GM21515 (cell line): ENCODE measurements at regions not wholly inside any gene's neighbourhood (a gene's known extent, or its start where the extent isn't known, plus 50 kb on each side); places are given as distances from the start of the nearest gene placed in this dataset.

Source experiments
- ATAC-seq: cut with Tn5 transposase; IDR thresholded peaks from one replicate; pipeline ENCODE4 v1.9.1; 2021; ENCODE audit not compliant: unreplicated experiment

- no peak for ATAC-seq
These were observed 695.3 kb downstream of the TBC1D22A start for GRCh38 chr22:47457509-47458300.

- no peak for ATAC-seq
These were observed 694.6 kb downstream of the TBC1D22A start for GRCh38 chr22:47457021-47457420.

GRCh38 chr22:47456031-47456430 lies 693.6 kb downstream of the TBC1D22A start:
- ATAC-seq, result no peak

DNA sequence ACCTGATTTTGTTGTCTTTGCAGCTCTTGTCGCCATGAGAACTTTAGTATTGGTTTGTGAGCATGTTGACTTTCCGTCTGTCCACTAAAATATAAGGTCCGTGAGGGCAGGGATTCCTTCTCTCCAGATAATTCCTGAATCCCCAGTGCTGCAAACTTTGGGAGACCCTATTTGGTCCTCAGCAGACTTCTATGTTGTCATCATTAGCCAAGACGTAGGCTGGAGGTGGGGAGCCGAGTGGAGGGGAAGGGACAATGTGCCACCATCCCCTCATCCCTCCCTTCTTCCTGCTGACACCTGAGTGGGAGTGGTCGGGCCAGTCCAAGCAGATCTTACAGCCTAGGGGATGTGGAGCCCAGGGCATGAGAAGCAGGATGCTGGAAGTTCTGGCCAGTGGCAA lies 690.6 kb downstream of the TBC1D22A start:
- ATAC-seq, result no peak

DNA sequence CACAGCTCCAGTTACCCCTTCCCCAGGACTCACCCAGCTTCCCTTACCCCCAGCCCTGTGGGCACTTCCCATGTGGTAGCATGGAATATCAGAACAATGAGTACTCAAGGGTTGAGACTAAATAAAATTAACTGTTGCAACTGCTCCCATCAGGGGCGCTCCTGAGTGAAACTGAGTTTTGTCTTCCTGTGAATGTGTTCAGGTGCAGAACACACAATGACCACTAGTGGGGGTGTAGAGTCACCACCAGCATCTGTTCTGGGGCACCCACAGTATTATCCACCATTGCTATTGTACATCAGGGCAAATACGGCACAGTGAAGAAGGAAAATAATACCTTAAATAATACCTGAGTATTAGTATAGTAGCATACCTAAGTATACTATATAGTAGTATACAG lies 689.7 kb downstream of the TBC1D22A start:
- no peak for ATAC-seq

- no peak for ATAC-seq
These were observed 688.5 kb downstream of the TBC1D22A start for GRCh38 chr22:47450876-47451475.

GRCh38 chr22:47449508-47450270 lies 687.2 kb downstream of the TBC1D22A start:
- no peak for ATAC-seq

DNA sequence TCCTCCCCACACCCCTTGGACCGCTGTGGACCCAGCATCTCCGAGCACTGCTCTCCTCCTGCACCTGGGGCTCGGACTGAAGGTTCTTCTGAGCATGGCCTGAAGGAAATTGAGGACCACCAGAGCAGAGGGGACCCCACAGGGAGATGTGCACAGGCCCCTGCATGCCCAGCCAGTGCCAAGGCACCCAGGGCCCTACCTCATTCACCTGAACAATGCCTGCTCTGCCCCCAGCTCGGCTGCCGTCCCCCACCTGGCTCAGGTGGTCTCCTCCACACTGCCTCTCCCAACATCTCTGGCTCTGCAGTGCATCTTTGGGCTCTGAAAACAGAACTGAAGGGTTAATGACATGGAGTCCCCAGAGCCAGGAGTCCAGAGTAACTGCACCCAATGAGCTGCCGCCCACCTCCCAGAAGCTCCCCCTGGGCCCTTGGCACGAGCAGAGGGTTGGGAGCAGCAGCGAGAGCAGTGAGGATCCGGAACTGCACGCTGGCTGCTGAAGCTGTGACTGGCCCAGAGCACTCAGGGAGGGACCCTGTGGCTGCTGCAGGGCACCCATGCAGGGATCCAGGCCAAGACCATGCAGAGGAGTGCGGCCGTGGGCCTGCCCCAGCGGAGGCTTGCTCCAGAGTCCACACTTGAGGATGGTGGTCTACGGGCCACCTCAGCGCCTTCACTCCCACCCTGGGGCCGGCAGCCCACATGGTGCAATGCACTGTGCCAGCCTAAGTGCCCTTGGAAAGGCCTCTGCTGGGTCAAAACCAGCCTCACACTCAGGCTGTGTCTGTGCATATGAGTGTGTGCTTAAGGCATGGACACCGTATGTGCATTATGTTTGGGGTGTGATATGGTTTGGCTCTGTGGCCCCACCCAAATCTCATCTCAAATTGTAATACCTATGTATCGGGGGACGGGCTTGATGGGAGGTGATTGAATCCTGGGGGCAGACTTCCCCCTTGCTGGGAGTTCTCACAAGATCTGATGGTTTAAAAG lies 686.1 kb downstream of the TBC1D22A start:
- no peak for ATAC-seq

DNA sequence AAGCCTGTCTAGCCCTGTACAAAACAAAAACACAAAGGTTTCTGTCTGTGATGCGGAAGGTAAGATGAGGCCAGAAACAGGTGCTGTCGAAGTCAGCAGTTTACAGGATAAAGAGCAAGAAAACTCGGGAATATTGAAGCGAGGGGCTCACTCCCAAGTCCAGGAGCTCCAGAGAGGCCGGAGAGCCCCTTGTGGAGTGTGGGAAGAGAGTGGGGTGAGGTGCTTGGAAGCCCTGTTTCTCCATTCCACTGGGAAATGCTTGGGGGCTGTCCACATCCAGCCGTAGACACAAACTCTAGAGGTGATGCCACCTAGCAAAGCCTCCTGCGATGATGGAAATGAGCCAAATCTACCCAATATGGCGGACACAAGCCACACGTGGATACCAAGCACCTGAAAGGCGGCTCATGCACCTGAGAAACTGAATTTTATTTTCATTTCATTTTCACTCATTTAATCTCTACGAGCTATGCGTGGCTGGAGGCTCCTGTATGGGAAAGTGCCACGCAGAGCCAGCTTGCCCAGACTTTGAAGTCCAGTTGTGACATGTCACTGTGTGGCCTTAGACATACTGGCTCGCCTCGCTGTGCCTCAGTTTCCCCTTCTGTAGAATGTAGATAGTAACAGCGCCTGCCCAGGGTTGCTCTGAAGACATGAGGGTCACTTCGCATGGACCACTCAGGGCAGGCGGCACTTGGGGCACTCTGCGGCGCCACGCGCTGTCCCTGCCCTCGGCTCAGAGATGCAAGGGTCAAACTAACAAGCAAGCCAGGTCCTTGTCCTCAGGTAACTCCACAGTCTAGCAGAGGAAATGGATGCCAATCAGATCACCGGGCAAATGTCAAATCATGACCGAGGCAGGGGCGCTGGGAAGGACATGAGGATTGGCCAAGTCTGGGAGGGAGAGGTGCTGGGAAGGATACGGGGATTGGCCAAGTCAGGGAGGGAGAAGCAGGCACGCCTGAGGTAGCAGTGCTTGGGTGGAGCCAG lies 684.7 kb downstream of the TBC1D22A start:
- ATAC-seq, result no peak

DNA sequence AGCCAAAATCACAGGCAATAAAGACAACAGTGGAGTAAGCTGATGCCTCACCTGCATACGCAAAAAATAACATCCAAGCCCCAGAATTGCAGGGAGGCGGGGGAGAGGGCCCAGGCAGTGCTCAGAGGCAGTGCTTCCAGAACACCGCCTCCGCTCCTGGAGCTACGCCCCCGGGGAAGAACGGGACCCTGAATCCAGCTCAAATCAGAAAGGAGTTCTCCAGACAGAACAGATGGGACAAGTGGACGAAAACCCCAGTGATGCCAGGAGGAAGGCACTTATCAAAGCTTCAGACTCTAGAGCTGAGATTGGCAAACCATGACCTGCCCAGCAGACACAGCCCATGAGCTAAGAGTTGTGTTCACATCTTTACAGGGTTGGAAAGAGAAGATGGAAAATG lies 683.9 kb downstream of the TBC1D22A start:
- ATAC-seq, result no peak

GRCh38 chr22:47445716-47446290 lies 683.4 kb downstream of the TBC1D22A start:
- ATAC-seq, result no peak

DNA sequence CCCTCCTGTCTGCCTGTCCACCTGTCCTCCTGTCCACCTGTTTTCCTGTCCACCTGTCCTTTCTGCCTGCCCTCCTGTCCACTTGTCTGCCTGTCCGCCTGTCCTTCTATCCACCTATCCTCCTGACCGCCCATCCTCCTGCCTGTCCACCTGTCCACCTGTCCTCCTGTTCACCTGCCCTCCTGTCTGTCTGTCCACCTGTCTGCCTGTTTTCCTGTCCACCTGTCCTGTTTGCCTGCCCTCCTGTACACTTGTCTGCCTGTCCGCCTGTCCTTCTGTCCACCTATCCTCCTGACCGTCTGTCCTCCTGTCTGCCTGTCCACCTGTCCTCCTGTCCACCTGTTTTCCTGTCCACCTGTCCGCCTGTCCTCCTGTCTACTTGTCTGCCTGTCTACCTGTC lies 682.8 kb downstream of the TBC1D22A start:
- no peak for ATAC-seq

DNA sequence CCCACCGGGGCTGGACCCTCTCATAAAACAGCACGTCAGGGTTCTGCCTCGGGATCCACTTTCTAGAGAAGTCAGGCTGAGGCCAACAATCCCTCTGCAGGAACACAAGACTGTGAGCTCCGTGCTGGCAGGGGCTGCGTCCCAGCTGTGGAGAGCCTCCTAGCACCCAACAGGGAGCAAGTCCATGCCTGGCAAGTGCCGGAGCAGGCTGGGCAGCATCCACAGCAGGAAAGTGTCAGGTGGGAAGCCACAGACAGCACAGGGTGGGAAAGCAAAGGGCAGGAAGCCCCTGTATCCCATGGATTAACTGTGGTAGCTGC lies 682.3 kb downstream of the TBC1D22A start:
- ATAC-seq, result no peak

DNA sequence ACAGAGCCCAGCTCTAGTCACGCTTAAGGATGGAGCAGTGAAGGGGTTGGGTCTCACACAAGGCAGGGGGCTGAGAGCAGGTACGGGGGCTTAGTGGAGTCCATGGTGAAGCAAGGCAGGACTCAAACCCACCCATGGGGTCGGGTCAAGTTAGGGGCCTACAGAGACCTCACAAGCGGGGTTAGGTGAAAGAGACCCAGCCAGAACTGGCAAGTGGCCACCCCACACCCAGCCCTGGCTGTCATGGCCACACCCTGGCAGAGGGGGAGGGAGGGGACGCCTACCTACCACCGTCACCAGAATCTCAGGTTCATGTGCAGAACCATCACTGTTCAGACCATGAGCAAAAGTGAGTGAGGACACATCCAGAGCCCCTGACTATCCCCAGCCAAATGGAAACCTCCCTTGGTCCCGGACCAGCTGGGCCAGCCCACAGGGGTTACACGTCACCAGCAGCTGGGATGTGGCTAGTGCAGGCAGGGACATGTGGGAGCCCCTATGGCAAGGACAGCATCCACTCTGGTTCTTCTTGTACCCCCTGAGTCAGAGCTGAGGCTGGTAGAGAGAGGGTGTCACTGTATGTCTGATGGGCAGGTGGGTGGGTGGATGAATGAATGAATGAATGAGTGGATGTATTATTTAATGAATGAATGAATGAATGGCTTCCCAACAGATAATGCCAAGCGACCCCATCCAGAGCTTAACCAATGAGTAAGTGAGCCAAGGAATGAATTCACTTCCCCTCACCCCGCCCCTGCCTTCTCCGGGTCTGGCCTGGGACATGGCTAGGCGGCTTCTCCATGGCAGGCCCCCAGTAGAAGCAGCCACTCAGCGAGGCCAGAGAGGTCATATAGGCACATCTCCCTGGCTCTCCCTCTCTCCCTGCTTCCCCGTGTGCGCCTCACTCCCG lies 681.6 kb downstream of the TBC1D22A start:
- no peak for ATAC-seq

DNA sequence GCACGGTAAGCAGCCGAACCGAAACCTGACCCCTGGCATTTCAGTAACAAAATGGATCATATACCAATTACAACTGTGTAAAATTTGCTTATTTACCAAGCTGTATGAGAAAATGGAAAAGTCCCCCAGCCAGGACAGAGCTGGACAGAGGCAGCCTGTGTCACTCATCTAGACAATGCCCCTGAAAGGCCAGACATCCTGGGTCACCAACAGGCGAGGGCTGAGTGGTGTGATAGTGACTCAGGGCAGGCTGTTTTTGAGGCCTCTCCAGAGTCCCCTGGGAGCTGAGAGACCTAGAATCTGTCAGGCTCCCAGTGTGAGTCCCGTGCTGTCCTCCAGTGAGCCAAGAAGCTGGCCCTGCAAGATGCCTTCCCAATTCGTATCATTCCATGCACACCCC lies 680.4 kb downstream of the TBC1D22A start:
- no peak for ATAC-seq

GRCh38 chr22:47439643-47440265 lies 677.3 kb downstream of the TBC1D22A start:
- no peak for ATAC-seq

GRCh38 chr22:47437636-47438035 lies 675.2 kb downstream of the TBC1D22A start:
- ATAC-seq, result no peak

GRCh38 chr22:47437110-47437509 lies 674.7 kb downstream of the TBC1D22A start:
- ATAC-seq, result no peak
